CD4-positive, alpha-beta T cell treated with Interleukin-2 at 100 ng/mL for 4 hours (primary cell): ENCODE measurements at regions not wholly inside any gene's neighbourhood (a gene's known extent, or its start where the extent isn't known, plus 50 kb on each side); places are given as distances from the start of the nearest gene placed in this dataset.
"Not testable (repeated sequence)": the region's sequence is repeated elsewhere in the genome, so short reads cannot be mapped to it uniquely, and the experiment has no call there.

Experiments used
- DNase-seq: peaks from one replicate; pipeline ENCODE4 v3.0.0-alpha.2; 2020; ENCODE audit warnings: low spot score

DNA sequence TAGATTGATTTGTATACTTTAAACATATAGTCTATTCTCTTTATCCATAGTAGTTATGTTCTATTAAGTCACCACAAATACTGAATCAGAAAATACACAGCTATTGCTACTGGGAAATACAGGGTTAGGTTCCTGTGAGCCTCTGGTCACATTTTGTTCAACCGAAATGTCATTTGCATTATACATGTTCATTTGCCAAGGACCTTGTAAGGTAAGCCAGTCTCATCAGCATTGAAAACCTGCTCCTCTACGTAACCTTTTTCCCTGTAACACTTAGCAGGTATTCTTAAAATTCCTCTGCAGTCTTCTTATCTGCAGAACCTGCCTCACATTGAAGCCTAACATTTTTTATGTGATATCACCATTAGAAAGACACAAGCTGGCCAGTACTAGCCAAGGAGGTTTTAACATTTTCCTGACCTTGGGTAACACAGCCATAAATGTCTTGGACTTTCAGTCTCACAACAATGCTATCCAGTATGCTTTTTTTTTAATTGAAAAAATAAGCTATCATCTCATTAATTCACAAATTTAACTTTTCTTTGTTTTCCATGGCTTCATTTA, 765.7 kb upstream of the IGFBP7 start:
- DNase-seq = no peak

DNA sequence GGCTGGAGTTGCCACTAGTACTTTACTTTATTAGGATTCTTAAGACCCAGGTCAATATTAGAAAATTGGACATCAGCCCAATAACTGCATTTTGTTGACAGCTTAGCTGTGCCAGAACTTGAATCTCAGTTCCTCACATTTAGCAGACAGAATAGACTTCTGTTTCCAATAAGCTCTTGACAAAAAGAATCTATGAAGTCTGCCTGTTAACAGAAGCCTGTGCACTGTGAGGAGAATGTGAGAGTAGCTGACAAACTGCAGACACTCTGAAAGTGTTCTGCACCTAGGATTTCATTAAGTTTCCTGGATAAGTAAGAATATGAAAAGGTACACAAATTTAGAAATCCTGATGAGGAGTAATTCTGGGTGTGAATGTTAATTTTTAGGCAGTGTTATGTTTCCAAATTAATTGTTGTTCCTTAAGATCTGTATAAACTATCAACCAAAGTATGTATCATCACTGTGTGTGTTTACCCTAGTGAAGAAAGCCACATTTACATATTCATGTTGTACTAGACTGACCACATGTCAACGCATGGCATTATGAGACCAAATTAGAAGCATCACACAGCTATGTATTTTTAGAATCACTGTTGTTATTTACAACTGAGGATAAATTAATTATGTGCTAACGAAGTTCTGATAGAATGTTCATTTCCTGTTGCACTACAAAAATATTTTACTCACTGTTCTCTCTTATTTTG, 756.4 kb upstream of the IGFBP7 start:
- DNase-seq = no peak

DNA sequence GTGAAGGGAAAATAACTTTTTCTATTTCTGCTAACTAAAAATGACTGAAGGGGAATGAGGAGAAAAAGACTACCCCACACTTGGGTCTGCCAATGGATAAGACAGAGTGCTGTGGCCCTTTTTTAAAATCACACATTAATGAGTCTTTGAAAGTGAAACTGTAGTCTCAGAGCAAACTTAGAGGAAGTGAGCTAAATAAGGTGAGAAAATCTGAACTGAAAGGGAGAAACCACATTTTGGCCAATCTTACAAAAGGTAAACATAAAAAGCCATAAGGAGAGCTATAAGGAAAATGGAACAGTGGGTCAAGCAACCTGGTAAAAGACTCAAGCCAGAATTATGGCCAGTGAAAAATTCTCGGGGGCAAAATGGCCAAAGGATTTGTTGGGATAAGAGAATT, 755.1 kb upstream of the IGFBP7 start:
- no peak for DNase-seq

DNA sequence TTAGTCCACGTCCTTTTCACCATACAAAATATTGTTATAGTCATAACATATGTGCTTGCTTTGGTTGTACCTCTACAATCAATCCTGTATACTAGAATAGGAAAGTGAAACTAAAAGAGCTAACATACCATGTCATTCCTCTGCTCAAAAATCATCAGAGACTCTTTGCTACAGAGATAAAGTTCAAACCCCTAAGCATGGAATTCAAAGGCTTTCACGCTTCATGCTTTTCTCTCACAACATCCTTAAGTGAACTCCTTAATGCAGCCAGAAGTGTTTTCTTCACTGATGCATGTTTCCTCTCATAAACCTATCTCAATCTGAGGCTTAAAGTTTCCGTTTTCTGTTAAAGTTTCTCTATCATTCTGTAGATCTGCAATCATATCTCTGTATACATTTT, 744.6 kb upstream of the IGFBP7 start:
- DNase-seq = no peak

DNA sequence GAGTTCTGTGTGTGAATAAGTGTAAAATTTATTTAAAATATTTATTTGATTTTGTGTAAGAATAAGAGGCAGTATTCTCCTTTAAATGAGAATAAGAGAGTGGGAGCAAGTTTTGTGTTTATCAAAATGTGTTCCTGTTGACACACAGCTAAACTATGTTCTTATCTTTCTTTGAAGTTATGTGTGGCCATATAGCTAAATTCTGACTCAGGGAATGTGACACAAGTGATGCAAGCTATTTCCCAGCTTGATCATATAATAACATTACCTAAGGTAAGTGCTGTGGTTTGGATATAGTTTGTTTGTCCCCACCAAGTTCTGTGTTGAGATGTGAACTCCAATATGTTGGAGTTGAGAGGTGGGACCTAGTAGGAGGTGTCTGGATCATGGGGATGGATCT, 740.0 kb upstream of the IGFBP7 start:
- DNase-seq = no peak

DNA sequence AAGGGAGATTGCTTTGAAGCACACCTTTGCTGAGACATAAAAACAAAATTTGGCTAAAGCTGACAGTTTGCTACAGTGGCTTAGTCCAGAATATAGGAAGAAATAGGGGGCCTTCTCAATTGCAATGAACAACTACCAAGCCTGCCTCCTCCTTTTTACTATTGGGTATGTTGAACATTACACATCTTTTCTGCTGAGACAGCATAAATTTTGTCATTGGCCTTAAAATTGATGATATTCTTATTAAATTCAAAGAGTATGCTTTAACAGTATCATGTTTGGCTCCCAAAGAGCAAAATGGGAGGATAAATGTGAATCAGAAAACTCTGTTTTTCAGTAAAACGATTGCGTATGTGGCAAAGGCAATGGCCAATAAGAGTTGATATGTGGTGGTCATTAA, 721.9 kb upstream of the IGFBP7 start:
- DNase-seq = no peak

DNA sequence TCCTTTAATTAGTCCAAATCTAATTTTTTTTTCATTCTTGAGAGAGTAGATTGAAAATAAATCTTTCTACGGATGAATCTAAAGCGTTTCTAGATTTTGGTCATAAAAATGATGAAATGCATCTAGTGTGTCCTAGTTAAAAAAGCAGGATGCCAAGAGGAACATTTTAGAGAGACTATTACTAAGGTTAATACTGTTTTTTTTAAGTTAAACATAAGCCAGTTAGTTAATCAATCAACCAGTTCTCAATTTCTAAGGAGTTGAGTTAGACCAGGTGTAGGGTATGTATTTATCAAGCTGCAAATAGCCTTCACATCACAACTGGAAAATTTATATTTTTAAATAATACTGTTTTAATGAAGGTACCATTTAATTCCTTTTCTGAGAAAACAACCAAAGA, 679.5 kb upstream of the IGFBP7 start:
- no peak for DNase-seq

DNA sequence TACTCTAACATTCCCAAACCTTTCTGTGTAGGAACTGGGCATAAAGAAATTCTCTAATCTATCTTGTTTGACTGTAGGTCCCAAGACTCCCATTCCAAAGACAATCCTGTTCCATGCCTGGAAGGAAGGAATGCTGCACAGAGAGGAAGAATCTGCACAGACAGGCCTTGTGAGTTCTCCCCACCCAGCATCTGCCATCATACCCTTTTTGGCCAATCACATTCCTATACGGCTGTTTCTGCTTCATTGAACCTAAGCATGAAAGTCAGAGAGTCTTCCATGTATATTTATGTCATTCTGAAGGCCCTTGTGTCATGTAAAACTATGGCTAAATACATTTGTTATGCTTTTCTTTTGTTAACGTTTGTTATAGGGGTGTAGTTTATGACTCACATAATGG, 667.7 kb upstream of the IGFBP7 start:
- no peak for DNase-seq

DNA sequence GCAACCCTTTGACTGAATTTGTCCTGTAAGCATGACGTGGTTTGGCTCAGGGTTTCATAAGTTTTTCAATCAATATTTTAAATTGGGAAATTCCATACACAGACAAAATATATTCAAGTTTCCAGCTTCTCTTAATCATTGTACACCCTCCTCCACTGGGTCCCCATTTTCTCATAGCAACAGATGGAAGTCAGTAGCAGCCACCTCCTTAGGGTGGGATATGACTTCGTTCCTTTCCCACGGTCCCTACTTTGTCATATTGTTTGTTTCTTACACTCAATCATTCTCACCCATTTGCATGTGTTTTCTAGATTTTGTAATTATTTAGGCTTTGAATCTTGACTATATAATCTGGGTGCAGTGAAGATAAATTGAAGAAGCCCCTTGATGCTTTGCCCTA, 664.5 kb upstream of the IGFBP7 start:
- DNase-seq = no peak

DNA sequence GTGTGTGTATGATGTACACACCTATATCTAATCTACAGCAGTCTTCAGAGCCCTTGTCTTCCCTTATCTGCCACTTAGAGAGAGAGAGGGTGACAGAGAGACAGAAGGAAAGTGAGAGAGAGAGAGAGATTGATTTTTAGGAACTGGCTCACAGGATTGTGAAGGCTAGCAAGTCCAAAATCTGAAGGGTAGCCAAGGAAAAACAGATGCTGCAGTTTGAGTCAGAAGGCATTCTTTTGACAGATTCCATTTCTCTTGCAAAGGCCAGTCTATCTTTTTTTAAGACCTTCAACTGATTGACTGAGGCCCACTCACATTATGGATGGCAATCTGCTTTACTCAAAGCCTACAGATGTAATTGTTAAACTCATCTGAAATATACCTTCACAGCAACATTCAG, 664.0 kb upstream of the IGFBP7 start:
- DNase-seq = no peak

DNA sequence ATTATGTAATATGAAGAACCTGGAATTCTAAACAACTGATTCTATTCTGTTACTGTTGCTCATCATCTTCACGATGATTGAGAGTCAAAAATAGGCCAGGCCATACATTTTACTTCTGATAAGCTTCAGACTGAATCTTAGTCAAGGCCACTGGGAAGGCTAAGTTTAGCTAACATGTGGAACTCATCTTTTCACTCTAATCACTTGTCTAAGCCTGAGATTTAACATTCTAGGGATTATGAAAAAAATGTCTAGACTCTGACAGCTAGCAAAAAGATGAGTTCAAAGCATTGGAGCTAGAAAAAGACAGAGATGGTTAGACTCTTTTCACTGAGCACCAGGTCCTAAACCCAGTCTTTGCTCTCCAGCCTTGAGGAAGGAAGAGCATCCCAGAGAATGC, 656.2 kb upstream of the IGFBP7 start:
- DNase-seq = no peak

DNA sequence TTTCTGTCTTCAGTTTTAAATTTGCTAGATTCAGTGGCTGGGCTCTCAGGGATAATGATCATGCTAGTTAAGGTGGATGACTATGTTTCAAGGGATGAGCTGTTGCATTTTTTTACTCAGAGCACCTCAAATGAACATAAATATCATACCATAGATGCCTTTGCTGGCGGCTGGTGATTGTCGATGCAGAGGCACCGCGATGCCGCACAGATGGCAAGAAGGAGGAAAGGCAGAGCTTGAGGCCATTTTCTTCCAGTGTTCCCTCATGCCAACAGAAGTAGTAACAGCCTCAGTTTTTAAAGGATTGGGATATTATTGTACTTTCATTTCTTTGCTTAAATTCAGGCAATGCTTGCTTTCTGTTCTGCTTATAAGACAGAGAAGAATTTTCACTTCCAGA, 654.7 kb upstream of the IGFBP7 start:
- no peak for DNase-seq

DNA sequence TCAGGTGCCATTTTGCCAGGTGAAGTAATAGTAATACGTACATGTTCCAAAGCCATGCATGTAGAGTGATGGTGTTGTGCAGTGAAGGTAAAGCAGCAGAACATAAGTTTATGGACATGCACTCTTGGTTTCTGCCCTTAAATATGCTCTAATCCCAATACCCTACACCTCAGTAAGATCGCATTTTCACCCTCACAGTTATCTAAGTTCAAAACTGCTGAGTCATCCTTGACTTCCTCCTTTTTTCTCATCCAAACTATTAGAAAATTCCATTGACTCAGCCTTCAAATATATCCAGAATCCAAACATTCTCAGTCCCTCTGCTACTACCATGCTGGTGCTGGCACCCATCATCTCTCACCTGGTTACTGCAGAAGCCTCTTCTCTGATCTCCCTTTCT, 652.9 kb upstream of the IGFBP7 start:
- DNase-seq = no peak

DNA sequence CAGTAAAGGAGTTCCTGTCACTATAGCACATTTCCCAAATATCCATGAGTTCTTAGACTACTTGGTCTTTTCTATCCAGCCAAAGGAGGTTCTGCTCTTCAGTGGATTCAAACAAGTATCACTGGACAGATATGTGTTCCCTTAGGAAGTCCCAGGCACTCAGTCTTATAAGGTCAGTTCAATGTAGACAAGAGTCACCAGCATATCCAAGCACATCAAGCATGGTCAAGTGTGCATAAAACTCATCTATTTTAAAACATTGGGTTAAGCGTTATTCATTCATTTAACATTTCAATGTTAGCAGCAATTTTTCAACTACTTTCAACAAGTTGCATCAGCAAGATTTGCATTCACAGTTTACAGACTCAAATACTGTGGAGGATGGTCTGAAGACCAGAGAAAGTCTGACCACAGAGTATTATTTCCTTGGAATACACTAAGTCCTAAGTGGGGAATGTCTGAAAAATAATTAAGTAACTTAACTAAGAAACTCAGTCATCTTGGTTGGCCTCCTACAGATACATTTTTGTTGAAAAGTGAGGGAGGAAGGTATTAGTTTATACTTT, 630.5 kb upstream of the IGFBP7 start:
- DNase-seq = no peak

DNA sequence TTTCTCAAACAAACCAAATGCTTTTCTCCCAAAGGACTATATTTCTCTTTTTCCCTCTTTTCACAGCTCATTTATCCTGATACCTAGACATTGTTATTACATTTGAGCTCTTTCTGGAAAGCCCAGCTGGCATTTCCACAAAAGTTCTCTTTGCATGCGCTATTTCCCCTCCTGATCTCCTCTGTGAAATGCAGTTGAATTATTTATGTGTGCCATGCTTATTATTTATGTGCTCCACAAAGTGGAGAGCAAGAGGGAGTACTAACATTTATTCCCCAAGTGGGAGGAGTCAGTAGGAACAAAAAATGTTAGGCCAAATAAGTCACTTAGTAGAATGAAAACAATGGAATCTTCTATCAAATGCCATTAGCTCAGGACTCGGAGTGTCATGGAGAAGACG, 626.6 kb upstream of the IGFBP7 start:
- DNase-seq = no peak

DNA sequence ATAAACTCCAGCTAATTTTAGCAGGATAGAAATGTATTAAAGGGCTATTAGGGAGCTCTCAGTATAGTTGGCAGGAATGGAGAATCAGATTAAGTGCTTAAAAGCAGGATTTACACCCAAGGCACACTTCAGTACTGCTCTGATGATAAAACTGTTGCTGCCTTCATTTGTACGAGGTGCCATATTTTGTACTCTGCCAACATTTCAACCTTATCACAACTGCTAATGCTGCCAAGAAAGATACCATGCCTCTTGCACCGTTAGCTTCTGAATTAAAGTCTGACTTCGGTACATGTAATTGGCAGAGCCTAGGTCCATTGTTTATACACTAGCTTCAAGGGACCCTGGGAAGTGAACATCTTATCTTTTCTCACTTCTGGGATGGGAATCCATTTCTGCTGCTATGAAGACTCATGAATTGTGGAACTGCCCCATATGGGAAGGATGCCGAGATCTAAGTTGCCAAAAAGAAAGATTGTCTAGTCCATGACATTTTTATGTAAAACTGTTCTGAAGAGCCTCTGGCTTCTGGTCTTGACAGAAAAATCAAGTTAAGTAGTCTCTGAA, 624.0 kb upstream of the IGFBP7 start:
- no peak for DNase-seq

DNA sequence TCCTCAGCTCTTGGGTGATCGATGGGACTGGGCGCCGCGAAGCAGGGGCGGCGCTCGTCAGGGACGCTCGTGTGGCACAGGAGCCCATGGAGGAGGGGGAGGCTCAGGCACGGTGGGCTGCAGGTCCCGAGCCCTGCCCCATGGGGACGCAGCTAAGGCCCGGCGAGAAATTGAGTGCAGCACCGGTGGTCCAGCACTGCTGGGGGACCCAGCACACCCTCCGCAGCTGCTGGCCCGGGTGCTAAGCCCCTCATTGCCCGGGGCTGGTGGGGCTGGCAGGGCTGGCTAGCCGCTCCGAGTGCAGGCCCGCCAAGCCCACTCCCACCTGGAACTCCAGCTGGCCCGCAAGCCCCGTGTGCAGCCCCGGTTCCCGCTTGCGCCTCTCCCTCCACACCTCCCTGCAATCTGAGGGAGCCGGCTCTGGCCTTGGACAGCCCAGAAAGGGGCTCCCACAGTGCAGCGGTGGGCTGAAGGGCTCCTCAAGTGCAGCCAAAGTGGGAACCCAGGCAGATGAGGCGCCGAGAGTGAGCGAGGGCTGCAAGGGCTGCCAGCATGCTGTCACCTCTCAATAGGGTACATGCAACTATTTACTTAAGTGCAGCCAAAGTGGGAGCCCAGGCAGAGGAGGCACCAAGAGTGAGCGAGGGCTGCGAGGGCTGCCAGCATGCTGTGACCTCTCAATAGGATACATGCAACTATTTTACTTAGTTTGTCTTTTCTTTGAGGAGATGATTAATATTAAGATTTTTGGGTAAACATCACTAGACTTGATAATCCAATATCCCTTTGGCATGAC, 619.8 kb upstream of the IGFBP7 start:
- not testable (repeated sequence) for DNase-seq

DNA sequence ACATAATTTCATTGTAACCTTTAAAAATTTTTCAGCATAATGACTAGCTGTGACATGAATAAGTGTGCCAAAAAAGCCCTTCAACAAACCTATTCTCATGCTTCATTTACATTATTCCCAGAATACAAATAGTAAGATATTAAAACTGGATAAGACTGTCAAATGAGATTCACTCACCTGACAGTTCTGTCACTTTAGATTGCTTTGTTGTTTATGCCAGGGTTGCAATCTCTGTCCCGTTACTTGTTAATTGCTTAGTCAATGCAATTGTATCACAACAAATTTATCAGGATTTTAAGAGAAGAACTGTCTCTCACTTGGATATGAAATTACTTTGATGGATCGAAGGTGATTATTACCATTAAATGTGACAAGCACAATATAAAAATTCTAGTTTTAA, 616.0 kb upstream of the IGFBP7 start:
- DNase-seq = no peak

DNA sequence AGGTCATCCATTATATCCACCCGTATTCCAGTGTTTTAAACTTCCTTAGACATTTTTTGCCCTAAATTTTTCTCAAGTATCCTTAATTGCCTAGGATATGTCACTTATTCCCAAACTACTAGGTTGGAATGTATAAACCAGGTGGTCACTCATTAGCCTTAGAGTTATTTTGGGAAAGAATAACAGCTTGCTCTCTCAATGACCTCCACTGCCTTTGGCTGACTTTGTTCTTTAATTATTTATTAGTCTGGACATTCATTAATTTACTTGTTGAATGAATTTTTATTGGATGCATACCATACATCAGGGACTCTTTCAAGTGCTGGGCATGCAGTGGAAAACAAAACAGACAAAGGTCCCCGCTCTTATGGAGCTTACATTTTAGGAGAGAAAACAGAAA, 609.3 kb upstream of the IGFBP7 start:
- DNase-seq = no peak

DNA sequence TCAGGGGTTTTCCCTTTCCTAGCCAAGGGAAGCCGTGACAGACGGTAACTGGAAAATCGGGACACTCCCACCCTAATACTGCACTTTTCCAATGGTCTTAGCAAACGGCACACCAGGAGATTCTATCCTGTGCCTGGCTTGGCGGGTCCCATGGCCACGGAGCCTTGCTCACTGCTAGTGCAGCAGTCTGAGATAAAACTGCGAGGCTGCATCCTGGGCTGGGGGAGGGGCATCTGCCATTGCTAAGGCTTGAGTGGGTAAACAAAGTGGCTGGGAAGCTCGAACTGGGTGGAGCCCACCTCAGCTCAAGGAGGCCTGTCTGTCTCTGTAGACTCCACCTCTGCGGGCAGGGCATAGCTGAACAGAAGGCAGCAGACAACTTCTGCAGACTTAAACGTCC, 604.1 kb upstream of the IGFBP7 start:
- not testable (repeated sequence) for DNase-seq

DNA sequence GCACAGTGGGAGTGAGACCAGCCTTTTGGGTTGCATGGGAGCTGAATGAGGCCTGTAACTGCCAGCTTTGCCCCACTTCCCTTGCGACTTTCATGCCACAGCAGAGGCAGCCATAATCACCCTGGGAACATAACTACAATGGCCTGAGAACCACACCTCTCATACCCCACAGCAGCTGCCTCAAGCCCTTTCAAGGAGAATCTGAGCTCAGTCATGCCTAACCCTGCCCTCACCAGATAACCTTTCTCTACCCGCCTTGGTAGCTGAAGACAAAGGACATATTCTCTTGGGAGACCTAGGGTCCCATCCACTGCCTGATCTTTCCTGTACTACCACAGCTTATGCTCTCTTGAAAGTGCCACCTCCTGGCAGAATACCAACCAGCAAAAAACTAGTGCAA, 599.9 kb upstream of the IGFBP7 start:
- no peak for DNase-seq

DNA sequence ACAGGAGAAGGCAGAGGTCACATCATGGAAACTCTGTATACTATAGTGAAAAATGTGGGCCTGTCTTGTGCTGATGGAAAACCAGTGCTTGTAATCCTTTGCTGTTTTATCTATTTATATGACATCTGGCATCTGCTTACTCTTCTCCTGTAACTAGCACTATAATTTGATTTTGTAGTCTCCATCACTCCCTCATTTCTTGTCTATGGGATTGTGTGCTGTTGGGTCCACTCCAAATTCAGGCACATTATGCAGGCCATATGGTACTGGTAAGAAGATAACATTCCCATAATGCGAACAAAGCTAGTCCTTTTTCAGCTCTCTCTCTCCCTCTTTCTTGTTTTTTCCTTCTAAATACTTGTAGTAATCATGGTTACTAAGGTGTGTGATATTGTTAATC, 581.2 kb upstream of the IGFBP7 start:
- no peak for DNase-seq

DNA sequence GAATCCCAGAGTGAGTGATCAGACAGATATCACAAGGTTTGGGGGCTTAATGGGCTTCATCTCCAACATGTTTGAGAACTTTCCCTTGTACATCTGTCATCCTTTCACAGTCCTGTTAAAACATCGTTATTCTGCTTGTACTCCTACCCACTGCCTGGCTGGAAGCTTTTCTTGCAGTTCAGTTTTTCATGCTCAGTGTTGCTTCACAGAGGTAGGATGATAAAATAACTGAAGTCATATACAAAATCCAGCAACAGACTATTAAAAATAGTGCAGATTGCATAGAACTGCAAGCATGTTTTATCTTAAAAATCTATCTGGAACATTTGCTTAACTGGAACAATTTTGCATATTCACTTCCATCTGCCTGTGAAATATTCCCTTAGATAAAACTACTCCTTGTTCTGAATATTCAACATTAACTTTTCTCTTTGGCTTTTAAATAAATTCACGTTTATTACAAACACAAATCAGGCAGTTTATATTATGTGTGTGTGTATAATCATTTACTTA, 579.6 kb upstream of the IGFBP7 start:
- DNase-seq = no peak
